ENCODE measurements at regions not wholly inside any gene's neighbourhood (a gene's known extent, or its start where the extent isn't known, plus 50 kb on each side); places are given as distances from the start of the nearest gene placed in this dataset.

- peak overlapping the region in 1 of 2 donors; percentile 8 for H3K4me3 ChIP-seq
- ATAC-seq (peak; percentile 57), DNase-seq (peak in 1 of 4 donors; percentile 44)
- H3K9me3 ChIP-seq: no peaks in the 10 kb centered on the region
- intact Hi-C loops (cut with DNase I): no loop called here
- TF ChIP-seq CTCF (IDR thresholded peaks at IDR 0.05): no peak
- H3K27ac ChIP-seq: peak overlapping the region in 1 of 2 donors; percentile 87
- peaks cover 0 to 15% of the 10 kb centered on the region in 2 donors for H3K4me1 ChIP-seq
- no peaks in the 10 kb centered on the region for H3K36me3 ChIP-seq
- no peaks in the 10 kb centered on the region for H3K27me3 ChIP-seq
These were observed 243.1 kb downstream of the INHBA start for GRCh38 chr7:41459623-41460261.

- DNase-seq (peak in 1 of 4 donors; percentile 48), ATAC-seq (peak; percentile 67)
- TF ChIP-seq CTCF (IDR thresholded peaks at IDR 0.05): no peak
- Histone ChIP-seq H3K4me1 (peaks cover 0 to 15% of the 10 kb centered on the region in 2 donors), H3K9me3 (no peaks in the 10 kb centered on the region), H3K4me3 (peak overlapping the region in 1 of 2 donors; percentile 8), H3K27ac (peak overlapping the region in 1 of 2 donors; percentile 87), H3K36me3 (no peaks in the 10 kb centered on the region), H3K27me3 (no peaks in the 10 kb centered on the region)
- intact Hi-C loops (cut with DNase I): no loop called here
These were observed 243.7 kb downstream of the INHBA start for GRCh38 chr7:41459183-41459582.

- no peaks in the 10 kb centered on the region for H3K27me3 ChIP-seq
- ATAC-seq: no peak
- no peak for TF ChIP-seq CTCF (IDR thresholded peaks at IDR 0.05)
- H3K36me3 ChIP-seq: no peaks in the 10 kb centered on the region
- intact Hi-C loops (cut with DNase I): no loop called here
- DNase-seq: no peak
- H3K9me3 ChIP-seq: no peaks in the 10 kb centered on the region
- H3K27ac ChIP-seq: no peak overlapping the region
- H3K4me3 ChIP-seq: no peak overlapping the region
- H3K4me1 ChIP-seq: peaks cover 0 to 15% of the 10 kb centered on the region in 2 donors
These were observed 245.0 kb downstream of the INHBA start for GRCh38 chr7:41457832-41458437.

GRCh38 chr7:41451826-41452225 is 251.1 kb downstream of the INHBA start:
- Histone ChIP-seq H3K36me3 (no peaks in the 10 kb centered on the region), H3K4me1 (no peaks in the 10 kb centered on the region), H3K9me3 (no peaks in the 10 kb centered on the region), H3K27me3 (no peaks in the 10 kb centered on the region), H3K4me3 (no peak overlapping the region), H3K27ac (no peak overlapping the region)
- TF ChIP-seq CTCF (IDR thresholded peaks at IDR 0.05): no peak
- ATAC-seq: no peak
- intact Hi-C loops (cut with DNase I): no loop called here
- DNase-seq: no peak

GRCh38 chr7:41449694-41450093 is 253.2 kb downstream of the INHBA start:
- DNase-seq (no peak), ATAC-seq (no peak)
- Histone ChIP-seq H3K9me3 (no peaks in the 10 kb centered on the region), H3K4me3 (no peak overlapping the region), H3K36me3 (no peaks in the 10 kb centered on the region), H3K27me3 (no peaks in the 10 kb centered on the region), H3K4me1 (no peaks in the 10 kb centered on the region), H3K27ac (no peak overlapping the region)
- intact Hi-C loops (cut with DNase I): no loop called here
- TF ChIP-seq CTCF (IDR thresholded peaks at IDR 0.05): no peak

Data from left lung (tissue), 4 donors.